Endothelial cell of umbilical vein (primary cell): ENCODE measurements at regions not wholly inside any gene's neighbourhood (a gene's known extent, or its start where the extent isn't known, plus 50 kb on each side); places are given as distances from the start of the nearest gene placed in this dataset.

Source experiments
- BruUV-seq: library from RNA; stranded (reverse); fragments of 400-500 nt; replicated peaks from 2 replicates; lab custom pipeline; 2021; lab: Mats Ljungman, UMichigan
- CTCF ChIA-PET: fragments of 300-600, 350-600 bp; sonication (Branson Sonifier 250); formaldehyde crosslinking; loops from one replicate; lab custom pipeline; 2021; ENCODE audit warnings: antibody characterized with exemption, inconsistent platforms; lab: Charles Lee
- POLR2A ChIA-PET: fragments of 300-600, 350-600 bp; sonication (Branson Sonifier 250); formaldehyde crosslinking; loops from one replicate; lab custom pipeline; 2021; ENCODE audit warnings: antibody characterized with exemption, inconsistent platforms; lab: Charles Lee
- DNase-seq: peaks from one replicate; pipeline ENCODE4 v3.0.0-alpha.2; 2011; ENCODE audit warnings: low read depth, low spot score
- FAIRE-seq: peaks from 2 replicates; lab custom pipeline; 2011; peaks lifted over from hg19 to GRCh38; lab: Jason Lieb, UNC
- H2AFZ ChIP-seq: 2 replicates; pipeline ENCODE4 v1.6.0; 2012; ENCODE audit warnings: low read depth, low read length, control low read depth, inconsistent platforms
- H3K27ac ChIP-seq: 2 replicates; pipeline ENCODE4 v1.5.1; 2011; ENCODE audit warnings: low read depth, mild to moderate bottlenecking, control low read depth, low read length, moderate library complexity; ENCODE audit not compliant: insufficient read depth
- H3K27me3 ChIP-seq, 2 experiments: 2 replicates each; pipeline versions ENCODE4 v1.6.0 to v1.6.1; 2011; ENCODE audit warnings: low read length in 2 of 2, mixed read lengths in 1 of 2; ENCODE audit not compliant: control insufficient read depth in 2 of 2, insufficient read depth in 2 of 2
- H3K36me3 ChIP-seq, 2 experiments: 2 replicates in 1 of 2; 3 replicates in 1 of 2; pipeline ENCODE4 v1.5.1; 2011; ENCODE audit warnings: low read length in 2 of 2, mild to moderate bottlenecking in 1 of 2, moderate library complexity in 1 of 2; ENCODE audit not compliant: control insufficient read depth in 2 of 2, insufficient read depth in 2 of 2; ENCODE audit errors: extremely low read depth in 1 of 2
- H3K4me1 ChIP-seq: 3 replicates; pipeline ENCODE4 v1.5.1; 2011; ENCODE audit warnings: mild to moderate bottlenecking, low read length; ENCODE audit not compliant: control insufficient read depth, insufficient read depth; ENCODE audit errors: extremely low read depth
- H3K4me2 ChIP-seq: 2 replicates; pipeline ENCODE4 v1.6.1; 2011; ENCODE audit warnings: low read length, control low read depth, mixed read lengths; ENCODE audit not compliant: insufficient read depth
- H3K4me3 ChIP-seq, 3 experiments: fragments of 200-600 bp in 1 of 3; sonication (generic), shearing (Covaris generic) in 1 of 3; replicated peaks in 1 of 3; 2 replicates each; pipeline ENCODE4 v1.5.1; 2011 to 2016; ENCODE audit warnings: control low read depth in 3 of 3, low read length in 3 of 3, mild to moderate bottlenecking in 2 of 3, inconsistent platforms in 1 of 3, low read depth in 1 of 3, moderate library complexity in 1 of 3; ENCODE audit not compliant: insufficient read depth in 1 of 3
- H3K79me2 ChIP-seq: 2 replicates; pipeline ENCODE4 v1.6.0; 2012; ENCODE audit warnings: low read length, inconsistent platforms; ENCODE audit not compliant: control insufficient read depth, insufficient read depth
- H3K9ac ChIP-seq: replicated peaks from 2 replicates; pipeline ENCODE3; 2011; ENCODE audit warnings: low read length, control low read depth; ENCODE audit not compliant: insufficient read depth; ENCODE audit errors: extremely low read depth
- H3K9me1 ChIP-seq: replicated peaks from 3 replicates; pipeline ENCODE4 v1.6.0; 2011; ENCODE audit warnings: mild to moderate bottlenecking, low read length; ENCODE audit not compliant: control insufficient read depth, insufficient read depth; ENCODE audit errors: extremely low read depth
- H3K9me3 ChIP-seq: replicated peaks from 2 replicates; pipeline ENCODE4 v1.5.1; 2012; ENCODE audit warnings: low read length, inconsistent platforms; ENCODE audit not compliant: control insufficient read depth, insufficient read depth
- H4K20me1 ChIP-seq: replicated peaks from 2 replicates; pipeline ENCODE3; 2011; ENCODE audit warnings: mild to moderate bottlenecking, low read length; ENCODE audit not compliant: control insufficient read depth, insufficient read depth; ENCODE audit errors: extremely low read depth
- EZH2 ChIP-seq: IDR thresholded peaks from 2 replicates; pipeline ENCODE4 v1.6.1; 2012; ENCODE audit warnings: borderline replicate concordance, low read depth, mild to moderate bottlenecking, moderate library complexity, low read length, inconsistent platforms; ENCODE audit not compliant: severe bottlenecking
- FOS ChIP-seq: IDR thresholded peaks from 2 replicates; pipeline ENCODE4 v1.6.1; 2011; ENCODE audit warnings: mild to moderate bottlenecking, low read length, moderate library complexity, borderline replicate concordance; ENCODE audit not compliant: insufficient read depth
- GATA2 ChIP-seq: IDR thresholded peaks from 2 replicates; pipeline ENCODE4 v1.7.0; 2011; ENCODE audit warnings: low read depth, mild to moderate bottlenecking, moderate library complexity, mixed read lengths, low read length; ENCODE audit not compliant: insufficient read length, insufficient read depth
- JUN ChIP-seq: IDR thresholded peaks from 2 replicates; pipeline ENCODE4 v1.6.1; 2011; ENCODE audit warnings: borderline replicate concordance, low read depth; ENCODE audit not compliant: insufficient read length, insufficient read depth
- MYC ChIP-seq: IDR thresholded peaks from one replicate; pipeline ENCODE4 v1.6.1; 2011; ENCODE audit warnings: mild to moderate bottlenecking, low read depth, low read length
- POLR2A ChIP-seq: IDR thresholded peaks from 2 replicates; pipeline ENCODE4 v1.6.1; 2012; ENCODE audit warnings: low read depth, mild to moderate bottlenecking, control low read depth, low read length
- POLR2AphosphoS5 ChIP-seq: IDR thresholded peaks from 2 replicates; pipeline ENCODE4 v1.6.1; 2012; ENCODE audit warnings: low read depth, mild to moderate bottlenecking, control low read depth, low read length, moderate library complexity; ENCODE audit not compliant: insufficient read depth
- dilution Hi-C: fragments of 300-500 bp; cut with MboI; formaldehyde crosslinking; loops from one replicate; pipeline ENCODE4 v1.15.0; 2019; ENCODE audit warnings: low sequenced_read_pairs; ENCODE audit not compliant: extremely low pct_ligation_motif_present
- intact Hi-C: fragments of 100-400 bp; cut with micrococcal nuclease; formaldehyde crosslinking; loops from one replicate; pipeline ENCODE4 v1.10.0; 2022
- TF ChIP-seq, protein P1 (sequence below): IDR thresholded peaks from 2 replicates; pipeline ENCODE4 v1.6.1; 2011; ENCODE audit not compliant: insufficient read depth, insufficient read length
- TF ChIP-seq, protein P2 (sequence below), 2 donors: IDR thresholded peaks; 1 replicate in 1 of 2; 2 replicates in 1 of 2; pipeline ENCODE4 v1.5.1; 2011; ENCODE audit warnings: low read length in 2 of 2, mild to moderate bottlenecking in 2 of 2, moderate library complexity in 2 of 2, control low read depth in 1 of 2, inconsistent platforms in 1 of 2, low read depth in 1 of 2; ENCODE audit not compliant: insufficient read depth in 1 of 2; ENCODE audit errors: extremely low read depth in 1 of 2

- H3K36me3 ChIP-seq, result no peaks in the 10 kb centered on the region
- POLR2A ChIA-PET, result no interaction called here
- DNase-seq (no peak), FAIRE-seq (no peak)
- TF ChIP-seq POLR2A (no peak), JUN (no peak), MYC (no peak), POLR2AphosphoS5 (no peak), GATA2 (no peak), EZH2 (no peak), FOS (no peak)
- TF ChIP-seq, protein P1, sequence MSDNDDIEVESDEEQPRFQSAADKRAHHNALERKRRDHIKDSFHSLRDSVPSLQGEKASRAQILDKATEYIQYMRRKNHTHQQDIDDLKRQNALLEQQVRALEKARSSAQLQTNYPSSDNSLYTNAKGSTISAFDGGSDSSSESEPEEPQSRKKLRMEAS, result no peak
- TF ChIP-seq, protein P2, sequence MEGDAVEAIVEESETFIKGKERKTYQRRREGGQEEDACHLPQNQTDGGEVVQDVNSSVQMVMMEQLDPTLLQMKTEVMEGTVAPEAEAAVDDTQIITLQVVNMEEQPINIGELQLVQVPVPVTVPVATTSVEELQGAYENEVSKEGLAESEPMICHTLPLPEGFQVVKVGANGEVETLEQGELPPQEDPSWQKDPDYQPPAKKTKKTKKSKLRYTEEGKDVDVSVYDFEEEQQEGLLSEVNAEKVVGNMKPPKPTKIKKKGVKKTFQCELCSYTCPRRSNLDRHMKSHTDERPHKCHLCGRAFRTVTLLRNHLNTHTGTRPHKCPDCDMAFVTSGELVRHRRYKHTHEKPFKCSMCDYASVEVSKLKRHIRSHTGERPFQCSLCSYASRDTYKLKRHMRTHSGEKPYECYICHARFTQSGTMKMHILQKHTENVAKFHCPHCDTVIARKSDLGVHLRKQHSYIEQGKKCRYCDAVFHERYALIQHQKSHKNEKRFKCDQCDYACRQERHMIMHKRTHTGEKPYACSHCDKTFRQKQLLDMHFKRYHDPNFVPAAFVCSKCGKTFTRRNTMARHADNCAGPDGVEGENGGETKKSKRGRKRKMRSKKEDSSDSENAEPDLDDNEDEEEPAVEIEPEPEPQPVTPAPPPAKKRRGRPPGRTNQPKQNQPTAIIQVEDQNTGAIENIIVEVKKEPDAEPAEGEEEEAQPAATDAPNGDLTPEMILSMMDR (IDR thresholded peaks at IDR 0.05; ENCODE audit: extremely low read depth in 1 of 2, insufficient read depth in 1 of 2, low read depth in 1 of 2, low read length in 2 of 2), result no peak
- no peak overlapping the region for H3K4me3 ChIP-seq
- no peaks in the 10 kb centered on the region for H3K9me1 ChIP-seq
- no peak overlapping the region for H3K27ac ChIP-seq
- dilution Hi-C loops (no loop called here), intact Hi-C loops (no loop called here)
- H2AFZ ChIP-seq, result no peak overlapping the region
- BruUV-seq, result no TSS peak
- no peaks in the 10 kb centered on the region for H3K9me3 ChIP-seq
- CTCF ChIA-PET, result no interaction called here
- no peaks in the 10 kb centered on the region for H3K79me2 ChIP-seq
- H4K20me1 ChIP-seq, result no peaks in the 10 kb centered on the region
- H3K9ac ChIP-seq, result no peak overlapping the region
- H3K27me3 ChIP-seq, result no peaks in the 10 kb centered on the region
- peaks cover 20% of the 10 kb centered on the region for H3K4me1 ChIP-seq
- H3K4me2 ChIP-seq, result no peak overlapping the region
These were observed 188.8 kb upstream of the LINC00305 start for GRCh38 chr18:64337673-64338072.
